ENCODE measurements at regions not wholly inside any gene's neighbourhood (a gene's known extent, or its start where the extent isn't known, plus 50 kb on each side); places are given as distances from the start of the nearest gene placed in this dataset.

GRCh38 chr2:238570391-238570790, 143.7 kb downstream of the ASB1 start:
- no peak for TF ChIP-seq CTCF (IDR thresholded peaks at IDR 0.05)
- no peak for TF ChIP-seq POLR2AphosphoS5 (IDR thresholded peaks at IDR 0.05)

Data from esophagus muscularis mucosa (tissue), 3 donors.